ENCODE measurements at regions not wholly inside any gene's neighbourhood (a gene's known extent, or its start where the extent isn't known, plus 50 kb on each side); places are given as distances from the start of the nearest gene placed in this dataset.

GRCh38 chr2:234679301-234679740, 182.4 kb upstream of the ARL4C start:
- no peak for DNase-seq
- Histone ChIP-seq H2AK5ac (ENCODE audit: low read length, severe bottlenecking) (peak overlapping the region; percentile 60), H3K9me3 (ENCODE audit: control insufficient read depth, low read length) (no peaks in the 10 kb centered on the region), H3K36me3 (ENCODE audit: control insufficient read depth in 1 of 2, insufficient read depth in 2 of 2, low read depth in 1 of 2, low read length in 2 of 2) (no peaks in the 10 kb centered on the region), H3K14ac (ENCODE audit: low read length in 2 of 2) (peak overlapping the region in 1 of 2 experiments; percentile 46), H4K8ac (ENCODE audit: low read length) (no peak overlapping the region), H3K4me2 (ENCODE audit: low read length, poor library complexity, severe bottlenecking) (no peak overlapping the region), H3K27me3 (ENCODE audit: control insufficient read depth in 1 of 2, insufficient read depth in 1 of 2, low read length in 2 of 2) (no peaks in the 10 kb centered on the region), H3K27ac (ENCODE audit: low read length, poor library complexity, severe bottlenecking) (peak overlapping the region; percentile 93), H3K79me1 (replicated peaks; ENCODE audit: low read length, poor library complexity, severe bottlenecking) (no peaks in the 10 kb centered on the region), H2BK15ac (ENCODE audit: low read depth, poor library complexity, severe bottlenecking) (no peak overlapping the region), H3K18ac (ENCODE audit: low read depth in 1 of 2, low read length in 2 of 2) (peak overlapping the region; percentile 81), H3K4me1 (ENCODE audit: control insufficient read depth, insufficient read depth, low read depth, low read length) (peaks cover 28% of the 10 kb centered on the region), H3K9ac (ENCODE audit: low read length) (peak overlapping the region; percentile 72), H2BK12ac (ENCODE audit: low read length in 2 of 2) (peak overlapping the region; percentile 69 to 93), H2AFZ (ENCODE audit: low read depth, low read length) (no peak overlapping the region), H3K4me3 (ENCODE audit: insufficient read depth in 1 of 2, low read depth in 1 of 2, low read length in 2 of 2) (peak overlapping the region in 1 of 2 experiments; percentile 27), H3K4ac (ENCODE audit: low read depth in 1 of 2, low read length in 2 of 2) (peak overlapping the region; percentile 25 to 62), H2BK120ac (ENCODE audit: low read depth, low read length) (peak overlapping the region; percentile 29), H2BK5ac (ENCODE audit: low read depth, low read length, poor library complexity, severe bottlenecking) (peak overlapping the region; percentile 11), H4K91ac (ENCODE audit: low read length) (peak overlapping the region; percentile 45), H3K23ac (ENCODE audit: low read length in 2 of 2) (peak overlapping the region in 1 of 2 experiments; percentile 40)
- 70% methylated on average over 8 of the region's 8 CpGs for WGBS

DNA sequence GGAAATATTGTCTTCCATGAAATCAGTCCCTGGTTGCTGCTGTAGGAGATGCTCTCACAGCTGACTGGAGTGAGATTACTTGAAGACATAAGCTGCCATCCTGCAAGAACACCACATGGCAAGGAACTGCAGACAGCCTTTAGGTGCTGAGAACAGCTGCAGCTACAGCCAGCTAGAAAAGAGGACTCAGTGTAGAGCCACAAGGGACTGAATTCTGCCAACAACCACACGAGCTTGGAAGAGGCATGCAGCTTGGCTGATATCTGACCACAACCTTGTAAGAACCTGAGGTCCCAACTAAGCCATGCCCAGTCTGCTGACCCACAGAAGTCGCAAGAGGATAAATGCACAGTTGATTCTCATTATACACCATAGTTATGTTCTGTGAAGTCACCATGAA, 181.8 kb upstream of the ARL4C start:
- Histone ChIP-seq H4K91ac (ENCODE audit: low read length) (peak overlapping the region; percentile 21), H4K8ac (ENCODE audit: low read length) (no peak overlapping the region), H2BK120ac (ENCODE audit: low read depth, low read length) (no peak overlapping the region), H3K9ac (ENCODE audit: low read length) (no peak overlapping the region), H3K27ac (ENCODE audit: low read length, poor library complexity, severe bottlenecking) (peak overlapping the region; percentile 93), H2AFZ (ENCODE audit: low read depth, low read length) (no peak overlapping the region), H3K4me3 (ENCODE audit: insufficient read depth in 1 of 2, low read depth in 1 of 2, low read length in 2 of 2) (no peak overlapping the region), H3K4me1 (ENCODE audit: control insufficient read depth, insufficient read depth, low read depth, low read length) (peaks cover 28% of the 10 kb centered on the region), H3K18ac (ENCODE audit: low read depth in 1 of 2, low read length in 2 of 2) (peak overlapping the region; percentile 40 to 81), H3K4me2 (ENCODE audit: low read length, poor library complexity, severe bottlenecking) (no peak overlapping the region), H3K4ac (ENCODE audit: low read depth in 1 of 2, low read length in 2 of 2) (no peak overlapping the region), H3K23ac (ENCODE audit: low read length in 2 of 2) (no peak overlapping the region), H2BK12ac (ENCODE audit: low read length in 2 of 2) (peak overlapping the region; percentile 59 to 69), H3K9me3 (ENCODE audit: control insufficient read depth, low read length) (no peaks in the 10 kb centered on the region), H3K27me3 (ENCODE audit: control insufficient read depth in 1 of 2, insufficient read depth in 1 of 2, low read length in 2 of 2) (no peaks in the 10 kb centered on the region), H3K14ac (ENCODE audit: low read length in 2 of 2) (no peak overlapping the region), H3K36me3 (ENCODE audit: control insufficient read depth in 1 of 2, insufficient read depth in 2 of 2, low read depth in 1 of 2, low read length in 2 of 2) (no peaks in the 10 kb centered on the region), H3K79me1 (replicated peaks; ENCODE audit: low read length, poor library complexity, severe bottlenecking) (no peaks in the 10 kb centered on the region), H2AK5ac (ENCODE audit: low read length, severe bottlenecking) (peak overlapping the region; percentile 11), H2BK15ac (ENCODE audit: low read depth, poor library complexity, severe bottlenecking) (no peak overlapping the region), H2BK5ac (ENCODE audit: low read depth, low read length, poor library complexity, severe bottlenecking) (no peak overlapping the region)
- 61% methylated on average over 2 of the region's 2 CpGs for WGBS
- peak; percentile 50 for DNase-seq

- Histone ChIP-seq H2AK5ac (ENCODE audit: low read length, severe bottlenecking) (peak overlapping the region; percentile 57), H3K79me1 (replicated peaks; ENCODE audit: low read length, poor library complexity, severe bottlenecking) (no peaks in the 10 kb centered on the region), H3K4ac (ENCODE audit: low read depth in 1 of 2, low read length in 2 of 2) (peak overlapping the region in 1 of 2 experiments; percentile 65), H3K23ac (ENCODE audit: low read length in 2 of 2) (no peak overlapping the region), H2BK15ac (ENCODE audit: low read depth, poor library complexity, severe bottlenecking) (no peak overlapping the region), H3K4me3 (ENCODE audit: insufficient read depth in 1 of 2, low read depth in 1 of 2, low read length in 2 of 2) (no peak overlapping the region), H3K36me3 (ENCODE audit: control insufficient read depth in 1 of 2, insufficient read depth in 2 of 2, low read depth in 1 of 2, low read length in 2 of 2) (no peaks in the 10 kb centered on the region), H4K91ac (ENCODE audit: low read length) (no peak overlapping the region), H3K9ac (ENCODE audit: low read length) (no peak overlapping the region), H4K8ac (ENCODE audit: low read length) (no peak overlapping the region), H2BK5ac (ENCODE audit: low read depth, low read length, poor library complexity, severe bottlenecking) (no peak overlapping the region), H2AFZ (ENCODE audit: low read depth, low read length) (no peak overlapping the region), H3K18ac (ENCODE audit: low read depth in 1 of 2, low read length in 2 of 2) (peak overlapping the region in 1 of 2 experiments; percentile 89), H3K14ac (ENCODE audit: low read length in 2 of 2) (peak overlapping the region in 1 of 2 experiments; percentile 78), H3K4me1 (ENCODE audit: control insufficient read depth, insufficient read depth, low read depth, low read length) (peaks cover 26% of the 10 kb centered on the region), H3K9me3 (ENCODE audit: control insufficient read depth, low read length) (no peaks in the 10 kb centered on the region), H3K27ac (ENCODE audit: low read length, poor library complexity, severe bottlenecking) (no peak overlapping the region), H3K4me2 (ENCODE audit: low read length, poor library complexity, severe bottlenecking) (no peak overlapping the region), H2BK120ac (ENCODE audit: low read depth, low read length) (no peak overlapping the region), H3K27me3 (ENCODE audit: control insufficient read depth in 1 of 2, insufficient read depth in 1 of 2, low read length in 2 of 2) (no peaks in the 10 kb centered on the region), H2BK12ac (ENCODE audit: low read length in 2 of 2) (peak overlapping the region in 1 of 2 experiments; percentile 91)
- DNase-seq: peak; percentile 71
- 91% methylated on average over 6 of the region's 6 CpGs for WGBS
Observed at GRCh38 chr2:234677758-234678538, 181.1 kb upstream of the ARL4C start.

DNA sequence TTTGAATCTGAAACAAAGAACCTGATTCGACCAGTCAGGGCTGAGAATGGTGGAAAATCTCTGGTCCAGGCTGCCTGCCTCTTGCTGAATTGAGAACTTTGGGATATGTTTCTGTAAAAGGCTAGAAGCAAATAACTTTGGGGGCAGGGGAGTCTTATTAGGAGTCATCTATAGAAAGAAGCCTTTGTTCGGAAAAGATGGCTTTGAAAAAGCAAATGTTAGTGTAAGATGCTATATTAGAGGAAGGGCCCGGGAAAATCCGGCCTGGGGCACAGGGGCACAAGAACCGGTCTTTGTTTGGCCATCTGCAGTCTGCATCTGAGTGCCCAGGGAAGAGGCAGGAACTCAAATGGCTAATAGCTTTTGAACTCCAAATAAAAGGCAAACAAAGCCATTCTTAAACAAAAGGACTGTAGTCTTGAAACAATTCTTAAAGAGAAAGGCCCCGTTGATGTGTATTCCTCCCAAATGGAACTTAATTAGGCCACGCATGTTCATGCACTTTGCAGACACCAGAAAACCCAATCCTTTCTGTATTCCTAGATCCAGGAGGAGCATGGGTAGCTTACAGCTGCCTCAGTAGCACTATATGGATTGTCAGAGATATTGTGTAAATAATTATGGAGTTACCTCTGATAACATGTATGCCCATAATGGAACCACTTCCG, 180.0 kb upstream of the ARL4C start:
- 86% methylated on average over 7 of the region's 8 CpGs for WGBS
- no peak overlapping the region for H4K91ac ChIP-seq (ENCODE audit: low read length)
- H3K27me3 ChIP-seq (ENCODE audit: control insufficient read depth in 1 of 2, insufficient read depth in 1 of 2, low read length in 2 of 2): no peaks in the 10 kb centered on the region
- peak overlapping the region; percentile 86 for H2AK5ac ChIP-seq (ENCODE audit: low read length, severe bottlenecking)
- no peaks in the 10 kb centered on the region for H3K79me1 ChIP-seq (replicated peaks; ENCODE audit: low read length, poor library complexity, severe bottlenecking)
- H3K36me3 ChIP-seq (ENCODE audit: control insufficient read depth in 1 of 2, insufficient read depth in 2 of 2, low read depth in 1 of 2, low read length in 2 of 2): no peaks in the 10 kb centered on the region
- H3K9ac ChIP-seq (ENCODE audit: low read length): no peak overlapping the region
- H2BK15ac ChIP-seq (ENCODE audit: low read depth, poor library complexity, severe bottlenecking): no peak overlapping the region
- H2BK120ac ChIP-seq (ENCODE audit: low read depth, low read length): no peak overlapping the region
- no peak overlapping the region for H3K4me3 ChIP-seq (ENCODE audit: insufficient read depth in 1 of 2, low read depth in 1 of 2, low read length in 2 of 2)
- no peak overlapping the region for H3K4ac ChIP-seq (ENCODE audit: low read depth in 1 of 2, low read length in 2 of 2)
- H2BK12ac ChIP-seq (ENCODE audit: low read length in 2 of 2): no peak overlapping the region
- peak overlapping the region in 1 of 2 experiments; percentile 46 for H3K18ac ChIP-seq (ENCODE audit: low read depth in 1 of 2, low read length in 2 of 2)
- no peak overlapping the region for H3K14ac ChIP-seq (ENCODE audit: low read length in 2 of 2)
- H2AFZ ChIP-seq (ENCODE audit: low read depth, low read length): no peak overlapping the region
- H3K9me3 ChIP-seq (ENCODE audit: control insufficient read depth, low read length): no peaks in the 10 kb centered on the region
- H4K8ac ChIP-seq (ENCODE audit: low read length): no peak overlapping the region
- no peak overlapping the region for H3K4me2 ChIP-seq (ENCODE audit: low read length, poor library complexity, severe bottlenecking)
- H2BK5ac ChIP-seq (ENCODE audit: low read depth, low read length, poor library complexity, severe bottlenecking): no peak overlapping the region
- H3K4me1 ChIP-seq (ENCODE audit: control insufficient read depth, insufficient read depth, low read depth, low read length): peaks cover 24% of the 10 kb centered on the region
- H3K27ac ChIP-seq (ENCODE audit: low read length, poor library complexity, severe bottlenecking): no peak overlapping the region
- no peak for DNase-seq
- H3K23ac ChIP-seq (ENCODE audit: low read length in 2 of 2): no peak overlapping the region

Data from mesenchymal stem cell (in vitro differentiated cells and primary cell).